ENCODE measurements at regions not wholly inside any gene's neighbourhood (a gene's known extent, or its start where the extent isn't known, plus 50 kb on each side); places are given as distances from the start of the nearest gene placed in this dataset.

DNA sequence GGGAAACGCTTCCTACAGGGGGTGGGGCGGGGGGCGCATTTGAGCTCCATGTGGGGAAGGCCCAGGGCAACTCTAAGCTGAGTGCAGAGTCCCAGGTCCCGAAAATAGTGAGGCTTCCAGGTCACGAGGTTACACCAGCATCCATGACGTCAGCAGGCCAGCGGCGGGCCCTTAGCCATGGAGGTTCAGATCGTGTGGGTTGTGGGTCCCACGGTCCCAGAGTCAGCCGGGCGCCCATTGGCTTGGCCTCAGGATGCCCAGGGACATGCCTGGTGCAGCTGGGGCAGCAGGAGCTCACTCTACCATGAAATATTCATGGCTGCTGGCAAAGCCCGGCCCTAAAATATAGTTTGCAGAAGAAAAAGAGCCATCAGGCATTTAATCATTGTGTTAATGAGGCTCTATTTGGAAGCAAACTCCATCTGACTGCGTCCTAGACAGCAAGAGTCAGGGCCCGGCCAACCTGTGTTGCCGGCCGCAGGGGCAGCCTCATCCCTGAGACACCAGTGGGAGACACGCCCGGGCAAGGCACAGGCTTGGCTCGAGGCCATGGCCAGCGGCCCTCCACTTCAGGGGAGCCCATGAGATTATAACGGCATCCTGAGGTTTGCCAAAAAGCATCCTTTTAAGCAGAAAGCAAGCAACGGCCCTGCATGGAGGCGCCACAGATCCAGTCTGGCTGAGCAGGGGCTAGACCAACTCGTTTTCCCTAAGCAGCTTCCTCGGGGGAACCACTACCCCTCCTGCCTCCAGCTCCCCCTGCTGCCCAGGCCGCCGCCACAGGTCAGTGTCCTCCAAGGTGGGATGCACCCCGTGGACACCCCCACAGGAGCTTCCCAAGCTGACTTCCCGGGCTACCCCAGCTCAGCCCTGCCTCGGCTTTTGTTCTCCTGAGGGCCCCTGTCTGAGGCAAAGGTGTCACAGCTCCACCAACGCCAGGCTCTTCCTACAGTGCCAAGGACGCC lies 108.9 kb upstream of the PPP1R26 start:
- intact Hi-C loops (cut with DNase I; ENCODE audit: low total_unique reads) = no loop called here
- H3K9me3 ChIP-seq = no peaks in the 10 kb centered on the region
- TF ChIP-seq, protein P1, sequence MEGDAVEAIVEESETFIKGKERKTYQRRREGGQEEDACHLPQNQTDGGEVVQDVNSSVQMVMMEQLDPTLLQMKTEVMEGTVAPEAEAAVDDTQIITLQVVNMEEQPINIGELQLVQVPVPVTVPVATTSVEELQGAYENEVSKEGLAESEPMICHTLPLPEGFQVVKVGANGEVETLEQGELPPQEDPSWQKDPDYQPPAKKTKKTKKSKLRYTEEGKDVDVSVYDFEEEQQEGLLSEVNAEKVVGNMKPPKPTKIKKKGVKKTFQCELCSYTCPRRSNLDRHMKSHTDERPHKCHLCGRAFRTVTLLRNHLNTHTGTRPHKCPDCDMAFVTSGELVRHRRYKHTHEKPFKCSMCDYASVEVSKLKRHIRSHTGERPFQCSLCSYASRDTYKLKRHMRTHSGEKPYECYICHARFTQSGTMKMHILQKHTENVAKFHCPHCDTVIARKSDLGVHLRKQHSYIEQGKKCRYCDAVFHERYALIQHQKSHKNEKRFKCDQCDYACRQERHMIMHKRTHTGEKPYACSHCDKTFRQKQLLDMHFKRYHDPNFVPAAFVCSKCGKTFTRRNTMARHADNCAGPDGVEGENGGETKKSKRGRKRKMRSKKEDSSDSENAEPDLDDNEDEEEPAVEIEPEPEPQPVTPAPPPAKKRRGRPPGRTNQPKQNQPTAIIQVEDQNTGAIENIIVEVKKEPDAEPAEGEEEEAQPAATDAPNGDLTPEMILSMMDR (IDR thresholded peaks at IDR 0.05) = no peak
- TF ChIP-seq POLR2A (IDR thresholded peaks at IDR 0.05) = no peak
- H3K4me1 ChIP-seq = no peaks in the 10 kb centered on the region
- no peak overlapping the region for H3K4me3 ChIP-seq
- no peak overlapping the region for H3K27ac ChIP-seq
- no peaks in the 10 kb centered on the region for H3K36me3 ChIP-seq (ENCODE audit: low read depth, missing control alignments)
- H3K27me3 ChIP-seq = no peaks in the 10 kb centered on the region
- no peak for DNase-seq
- WGBS, 2 donors = 80 to 81% methylated on average over 24 to 33 of the region's 33 CpGs

DNA sequence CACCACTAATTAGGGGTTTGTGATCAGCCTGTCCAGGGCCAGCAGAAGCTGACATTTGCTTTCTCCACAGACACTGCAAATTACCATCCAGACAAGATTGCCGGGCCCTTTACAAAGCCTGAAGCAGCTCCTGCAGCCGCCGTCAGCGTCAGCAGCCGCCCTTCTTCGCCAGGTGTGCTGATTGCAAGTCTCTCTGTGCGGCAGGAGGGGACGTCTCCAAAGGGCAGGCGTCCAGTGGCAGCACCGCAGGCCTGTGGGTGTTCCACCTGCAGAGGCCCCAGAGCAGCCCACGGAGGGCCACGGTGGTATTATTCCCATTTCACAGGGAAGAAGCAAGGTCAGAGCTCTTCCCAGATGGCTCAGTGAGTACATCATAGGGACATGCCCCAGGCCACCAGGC lies 108.0 kb upstream of the PPP1R26 start:
- intact Hi-C loops (cut with DNase I; ENCODE audit: low total_unique reads) = no loop called here
- H3K4me3 ChIP-seq = no peak overlapping the region
- H3K27me3 ChIP-seq = no peaks in the 10 kb centered on the region
- H3K27ac ChIP-seq = no peak overlapping the region
- no peak for DNase-seq
- TF ChIP-seq POLR2A (IDR thresholded peaks at IDR 0.05) = no peak
- TF ChIP-seq, protein P1 (IDR thresholded peaks at IDR 0.05) = no peak
- no peaks in the 10 kb centered on the region for H3K9me3 ChIP-seq
- H3K4me1 ChIP-seq = no peaks in the 10 kb centered on the region
- WGBS, 2 donors = 60 to 88% methylated on average over 1 to 11 of the region's 12 CpGs
- H3K36me3 ChIP-seq (ENCODE audit: low read depth, missing control alignments) = no peaks in the 10 kb centered on the region

DNA sequence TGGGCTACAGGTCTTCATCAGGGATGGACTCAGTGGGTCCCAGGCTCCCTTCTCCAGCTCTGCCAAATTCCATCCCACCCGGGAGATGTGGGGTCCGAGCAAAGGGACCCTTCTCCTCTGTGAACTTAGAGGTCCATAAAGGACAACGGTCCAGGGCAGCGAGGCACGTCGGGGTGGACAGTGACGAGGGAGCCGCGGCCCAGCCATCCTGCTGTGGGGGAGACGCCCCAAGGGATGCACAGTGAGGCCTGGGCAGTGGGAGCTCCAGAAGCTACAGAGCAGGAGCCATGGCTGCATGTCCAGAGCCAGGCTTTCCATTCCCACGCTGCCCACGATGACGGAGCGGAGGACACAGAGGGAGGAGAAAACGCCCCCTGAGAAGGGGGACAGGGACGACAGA lies 107.5 kb upstream of the PPP1R26 start:
- TF ChIP-seq POLR2A (IDR thresholded peaks at IDR 0.05) = no peak
- TF ChIP-seq, protein P1 (IDR thresholded peaks at IDR 0.05) = no peak
- no peaks in the 10 kb centered on the region for H3K27me3 ChIP-seq
- H3K36me3 ChIP-seq (ENCODE audit: low read depth, missing control alignments) = no peaks in the 10 kb centered on the region
- DNase-seq = no peak
- H3K27ac ChIP-seq = no peak overlapping the region
- no peaks in the 10 kb centered on the region for H3K9me3 ChIP-seq
- intact Hi-C loops (cut with DNase I; ENCODE audit: low total_unique reads) = no loop called here
- WGBS, 2 donors = 59% methylated on average over 10 to 16 of the region's 16 CpGs
- no peaks in the 10 kb centered on the region for H3K4me1 ChIP-seq
- H3K4me3 ChIP-seq = no peak overlapping the region

DNA sequence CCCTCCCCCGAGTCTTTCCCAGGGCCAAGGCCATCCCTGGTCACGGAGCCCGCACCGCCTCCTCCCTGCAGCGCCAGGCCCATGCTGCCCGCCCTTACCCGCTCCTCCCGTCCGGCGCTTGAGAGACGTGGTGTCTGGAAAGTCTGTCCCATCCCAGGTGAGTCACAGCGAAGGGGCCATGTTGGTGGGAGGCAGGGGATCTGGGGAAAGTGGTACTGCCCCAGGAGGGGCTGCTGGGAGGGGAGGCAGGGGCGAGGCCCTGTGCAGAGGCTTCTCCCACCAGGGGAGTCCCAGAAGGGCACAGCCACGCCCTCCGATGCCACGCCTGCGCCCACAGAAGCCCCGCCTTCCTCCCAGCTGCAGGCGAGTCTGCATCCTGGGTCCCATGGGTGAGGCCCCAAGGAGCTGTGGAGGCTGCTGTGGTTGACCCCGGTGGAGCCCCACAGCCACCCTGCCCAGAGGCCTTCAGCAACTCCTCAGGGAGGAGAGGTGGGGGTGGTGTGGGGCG lies 107.0 kb upstream of the PPP1R26 start:
- Histone ChIP-seq H3K36me3 (ENCODE audit: low read depth, missing control alignments) (no peaks in the 10 kb centered on the region), H3K27ac (no peak overlapping the region), H3K4me1 (no peaks in the 10 kb centered on the region), H3K27me3 (no peaks in the 10 kb centered on the region), H3K9me3 (no peaks in the 10 kb centered on the region), H3K4me3 (no peak overlapping the region)
- intact Hi-C loops (cut with DNase I; ENCODE audit: low total_unique reads) = no loop called here
- DNase-seq = no peak
- 75 to 76% methylated on average over 10 to 21 of the region's 21 CpGs for WGBS, 2 donors
- TF ChIP-seq POLR2A (IDR thresholded peaks at IDR 0.05) = no peak
- TF ChIP-seq, protein P1 (IDR thresholded peaks at IDR 0.05) = no peak
